ENCODE measurements at regions not wholly inside any gene's neighbourhood (a gene's known extent, or its start where the extent isn't known, plus 50 kb on each side); places are given as distances from the start of the nearest gene placed in this dataset.
"Not testable (repeated sequence)": the region's sequence is repeated elsewhere in the genome, so short reads cannot be mapped to it uniquely, and the experiment has no call there.

DNA sequence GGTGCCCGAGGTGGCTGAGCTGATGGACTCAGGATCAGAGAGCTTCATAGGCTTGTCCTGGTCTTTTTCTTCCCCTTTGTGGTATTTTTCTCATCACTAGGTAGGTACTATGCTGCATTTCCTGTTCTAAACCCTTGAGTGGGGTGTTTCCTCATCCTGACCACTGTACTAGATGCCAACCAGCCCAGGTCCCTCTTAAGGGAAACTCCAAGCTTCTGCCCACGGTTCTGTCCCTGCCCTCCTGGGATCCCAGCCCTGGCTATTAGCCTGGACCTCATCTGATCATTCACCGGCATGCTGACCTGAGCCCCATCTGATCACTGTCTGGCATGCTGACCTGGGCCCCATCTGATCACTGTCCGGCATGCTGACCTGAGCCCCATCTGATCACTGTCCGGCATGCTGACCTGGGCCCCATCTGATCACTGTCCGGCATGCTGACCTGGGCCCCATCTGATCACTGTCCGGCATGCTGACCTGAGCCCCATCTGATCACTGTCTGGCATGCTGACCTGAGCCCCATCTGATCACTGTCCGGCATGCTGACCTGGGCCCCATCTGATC lies 207.6 kb downstream of the NDUFA10 start:
- DNase-seq: not testable (repeated sequence)

DNA sequence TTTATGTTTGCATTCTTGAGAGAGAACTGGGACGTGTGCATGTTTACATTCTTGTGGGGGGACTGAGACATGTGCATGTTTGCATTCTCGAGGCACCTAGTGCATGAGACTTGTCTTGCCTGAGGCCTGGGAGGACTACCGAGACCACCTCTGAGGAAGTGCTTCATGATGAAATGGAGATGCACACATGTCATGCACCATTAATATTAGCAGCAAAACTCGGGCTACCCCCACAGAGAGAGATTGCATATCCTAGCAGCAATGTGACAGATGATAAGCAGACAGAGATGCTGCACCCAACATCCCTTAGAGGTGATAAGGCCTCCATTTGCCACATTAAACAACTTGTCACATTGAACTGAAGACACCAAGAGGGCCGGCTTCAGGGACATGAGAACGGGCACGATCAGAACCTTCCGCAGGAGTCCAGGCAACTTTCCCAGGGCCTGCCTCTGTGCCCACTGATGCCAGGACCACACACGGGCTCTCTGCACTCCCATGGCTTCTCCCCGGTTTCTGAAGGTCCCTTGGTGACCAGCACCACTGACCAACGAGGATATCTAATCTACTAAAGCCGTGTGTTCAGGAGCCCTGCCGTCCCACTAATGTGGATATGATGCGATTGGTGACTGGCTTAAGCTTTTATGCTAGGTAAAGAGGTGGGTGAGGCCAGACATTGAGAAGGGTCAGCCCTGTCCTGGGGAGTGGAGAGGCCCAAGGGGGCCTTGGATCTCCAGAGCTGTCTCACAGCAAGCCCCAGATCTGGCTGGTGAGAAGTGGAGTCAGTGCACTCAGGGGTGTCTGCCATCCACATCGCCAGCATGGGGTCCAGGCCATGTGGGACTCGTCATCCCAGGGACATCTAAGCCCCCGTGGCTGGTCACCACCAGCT lies 208.3 kb downstream of the NDUFA10 start:
- no peak for DNase-seq

- DNase-seq: no peak
These were observed 209.5 kb downstream of the NDUFA10 start for GRCh38 chr2:239815671-239816070.

- DNase-seq: no peak
These were observed 210.1 kb downstream of the NDUFA10 start for GRCh38 chr2:239814861-239815601.

DNA sequence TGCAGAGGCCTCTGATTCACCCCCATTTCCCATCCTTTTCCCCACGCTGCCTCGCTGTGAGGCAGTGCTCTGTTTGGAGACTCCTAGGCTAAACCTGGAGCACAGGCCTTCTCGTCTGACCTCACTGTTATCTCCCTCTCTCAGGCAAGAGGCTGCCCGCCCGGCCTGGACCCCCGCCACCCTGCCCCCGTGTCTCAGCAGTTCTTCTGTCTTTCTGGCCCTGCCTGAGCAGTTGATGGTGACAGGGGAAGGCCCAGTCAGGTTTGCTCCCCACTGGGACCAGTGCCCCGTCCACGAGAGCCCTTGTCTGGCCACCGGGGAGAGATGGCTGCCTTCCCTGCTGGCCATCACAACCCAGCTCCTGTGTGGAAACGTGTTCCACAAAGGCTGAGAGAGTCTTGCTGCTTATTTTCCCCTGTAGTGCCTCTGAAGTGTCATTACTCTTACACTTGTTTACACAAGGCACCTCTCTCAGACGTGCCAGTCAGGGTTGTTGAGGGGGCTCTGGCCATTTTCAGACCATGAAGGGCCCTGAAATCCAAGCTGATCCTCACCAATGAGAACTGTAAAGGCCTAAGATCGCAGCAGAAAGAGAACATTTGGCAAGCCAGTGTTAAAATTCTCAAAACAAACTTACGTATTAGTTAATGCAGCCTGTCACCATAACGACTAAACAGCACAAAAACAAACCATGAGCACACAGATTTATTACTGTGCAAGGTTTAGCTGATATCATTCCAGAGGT lies 210.9 kb downstream of the NDUFA10 start:
- no peak for DNase-seq

- no peak for DNase-seq
These were observed 211.7 kb downstream of the NDUFA10 start for GRCh38 chr2:239813261-239814115.

- DNase-seq: no peak
These were observed 213.2 kb downstream of the NDUFA10 start for GRCh38 chr2:239811806-239812560.

GRCh38 chr2:239811111-239811781 lies 213.9 kb downstream of the NDUFA10 start:
- no peak for DNase-seq

DNA sequence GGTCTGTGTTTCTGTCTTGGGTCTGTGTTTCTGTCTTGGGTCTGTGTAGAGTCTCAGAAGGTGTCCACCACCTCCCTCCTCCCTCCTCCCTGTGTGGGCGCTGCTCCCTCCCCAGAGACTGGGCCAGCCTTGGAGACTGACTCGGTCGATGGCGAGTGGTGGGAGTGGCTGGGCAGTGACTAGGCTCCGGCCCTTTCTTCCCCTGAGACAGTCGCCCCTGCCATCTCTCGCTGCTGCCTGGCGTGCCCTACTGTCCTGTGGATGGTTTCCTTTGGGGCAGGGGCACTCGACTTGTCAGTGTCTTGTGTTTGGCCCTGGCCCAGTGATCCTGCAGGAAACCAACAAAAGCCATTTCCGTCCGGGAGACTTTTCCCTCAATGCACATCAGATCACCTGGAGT lies 215.8 kb downstream of the NDUFA10 start:
- no peak for DNase-seq

GRCh38 chr2:239807568-239807967 lies 217.6 kb downstream of the NDUFA10 start:
- no peak for DNase-seq

- DNase-seq: no peak
These were observed 218.2 kb downstream of the NDUFA10 start for GRCh38 chr2:239806758-239807434.

GRCh38 chr2:239806276-239806675 lies 218.9 kb downstream of the NDUFA10 start:
- no peak for DNase-seq

DNA sequence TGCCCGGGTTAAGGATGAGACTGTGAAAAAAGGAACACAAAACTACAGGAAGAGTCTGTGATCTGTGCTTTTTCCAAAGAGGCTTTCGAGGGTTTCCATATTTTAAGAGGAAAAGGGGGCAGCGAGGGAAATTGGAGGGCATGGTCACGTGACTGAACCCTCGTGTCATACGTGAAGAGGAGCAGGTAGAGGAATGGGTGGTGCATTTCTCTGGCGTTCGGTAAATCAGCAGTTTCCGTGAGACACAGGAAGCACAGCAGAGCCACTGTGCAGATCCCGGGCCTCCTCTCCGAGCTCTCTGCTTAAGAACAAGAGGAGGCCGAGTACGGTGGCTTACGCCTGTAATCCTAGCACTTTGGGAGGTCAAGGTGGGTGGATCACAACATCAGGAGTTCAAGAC lies 219.7 kb downstream of the NDUFA10 start:
- no peak for DNase-seq

DNA sequence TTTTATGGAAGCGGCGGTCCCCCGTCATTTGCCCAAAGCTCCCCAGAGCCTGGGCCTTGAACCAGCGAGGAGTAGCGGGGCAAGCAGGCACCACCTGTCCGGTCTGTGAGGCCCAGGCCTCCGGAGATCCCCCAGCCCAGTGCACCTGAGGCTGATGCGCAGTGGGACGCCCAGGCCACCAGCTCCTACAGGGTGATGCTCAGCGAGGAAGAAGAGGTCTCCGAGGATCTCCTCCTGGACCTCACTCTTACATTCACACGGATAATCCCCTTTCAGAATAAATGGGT lies 220.2 kb downstream of the NDUFA10 start:
- no peak for DNase-seq

DNA sequence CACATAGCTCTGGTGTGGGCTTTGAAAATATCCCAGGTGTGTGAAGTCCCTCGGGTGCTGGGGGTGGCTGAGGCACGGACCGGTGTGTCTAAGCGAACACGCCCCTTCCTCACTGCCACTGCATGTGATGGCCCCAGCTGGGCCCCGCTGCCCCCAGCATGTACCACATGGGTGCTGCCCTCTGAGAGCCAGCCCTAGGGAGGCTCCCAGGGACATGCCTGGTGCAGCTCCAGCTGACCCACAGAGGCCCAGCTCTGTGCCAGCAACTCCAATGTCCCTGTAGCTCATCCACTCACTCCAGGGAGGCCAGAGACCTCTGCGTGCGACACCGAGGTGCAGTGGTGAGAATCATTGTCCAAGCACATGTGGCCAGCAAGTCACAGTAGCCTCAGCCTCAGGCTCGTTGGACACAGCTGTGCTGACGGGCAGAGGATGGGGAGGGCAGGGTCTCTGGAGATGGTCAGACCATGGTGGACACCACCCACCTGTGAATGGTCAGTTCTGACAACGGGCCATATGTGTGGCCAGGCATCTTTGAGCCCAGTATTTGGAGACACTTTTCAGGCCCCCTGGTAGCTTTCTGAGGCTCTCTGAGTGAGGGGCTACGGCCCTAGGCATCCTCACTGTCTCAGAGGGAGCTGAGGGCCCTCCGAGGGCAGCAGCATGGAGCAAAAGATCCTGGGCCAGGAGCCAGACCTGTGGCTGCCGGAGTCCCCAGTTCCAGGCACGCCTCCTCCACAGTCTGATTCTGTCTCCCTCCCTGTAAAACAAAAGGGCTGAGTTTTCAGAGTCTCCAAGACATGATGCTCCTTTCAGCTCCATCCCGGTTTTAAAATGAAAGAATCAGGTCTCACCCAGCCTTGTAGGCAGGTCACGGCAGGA lies 220.7 kb downstream of the NDUFA10 start:
- no peak for DNase-seq

- DNase-seq: no peak
These were observed 221.4 kb downstream of the NDUFA10 start for GRCh38 chr2:239803766-239804115.

GRCh38 chr2:239803102-239803765 lies 221.9 kb downstream of the NDUFA10 start:
- no peak for DNase-seq

GRCh38 chr2:239802185-239802649 lies 222.9 kb downstream of the NDUFA10 start:
- DNase-seq: no peak

All from activated CD4-positive, alpha-beta T cell treated with anti-CD3 and anti-CD28 coated beads, Interleukin-10, Interleukin-2, amounts not matched to agents 100 ng/mL and 50 ng/mL, durations not matched to agents 16 hours and 8 hours (primary cell).